GM20000 (cell line): ENCODE measurements at regions not wholly inside any gene's neighbourhood (a gene's known extent, or its start where the extent isn't known, plus 50 kb on each side); places are given as distances from the start of the nearest gene placed in this dataset.

Source experiments
- DNase-seq: peaks from one replicate; pipeline ENCODE4 v3.0.0; 2012; ENCODE audit warnings: low spot score
- CTCF ChIP-seq: IDR thresholded peaks from 2 replicates; pipeline ENCODE4 v1.5.1; 2012; ENCODE audit warnings: mild to moderate bottlenecking, control low read depth; ENCODE audit errors: extremely low read depth, missing control alignments

GRCh38 chr13:47798194-47798593 lies 202.9 kb downstream of the SUCLA2 start:
- TF ChIP-seq CTCF = no peak
- no peak for DNase-seq

GRCh38 chr13:47796816-47797215 lies 204.3 kb downstream of the SUCLA2 start:
- no peak for DNase-seq
- no peak for TF ChIP-seq CTCF

GRCh38 chr13:47794963-47795362 lies 206.1 kb downstream of the SUCLA2 start:
- TF ChIP-seq CTCF = no peak
- DNase-seq = no peak

- no peak for TF ChIP-seq CTCF
- no peak for DNase-seq
Observed at GRCh38 chr13:47790755-47791154, 210.3 kb downstream of the SUCLA2 start.

GRCh38 chr13:47788844-47789243 lies 212.2 kb downstream of the SUCLA2 start:
- no peak for TF ChIP-seq CTCF
- DNase-seq = no peak

GRCh38 chr13:47774671-47774994 lies 226.4 kb downstream of the SUCLA2 start:
- TF ChIP-seq CTCF = no peak
- DNase-seq = no peak

- no peak for TF ChIP-seq CTCF
- no peak for DNase-seq
Observed at GRCh38 chr13:47764817-47765216, 236.3 kb downstream of the SUCLA2 start.
